HCT116 (cell line): ENCODE measurements at regions not wholly inside any gene's neighbourhood (a gene's known extent, or its start where the extent isn't known, plus 50 kb on each side); places are given as distances from the start of the nearest gene placed in this dataset.

ENCODE experiments used
- ATAC-seq: fragments of 200-7000 bp; cut with Tn5 transposase; 2 replicates; pipeline ENCODE4 v1.9.1; 2020; ENCODE audit warnings: mild to moderate bottlenecking, moderate library complexity
- BruUV-seq: library from RNA; stranded (reverse); fragments of 400-500 nt; replicated peaks from 2 replicates; lab custom pipeline; 2021; lab: Mats Ljungman, UMichigan
- CTCF ChIA-PET: fragments of 300-600 bp; sonication (Branson Sonifier 250); formaldehyde crosslinking; loops from one replicate; lab custom pipeline; 2021; ENCODE audit warnings: antibody characterized with exemption; lab: Charles Lee
- POLR2A ChIA-PET: fragments of 300-600, 350-600 bp; sonication (Branson Sonifier 250); formaldehyde crosslinking; loops from one replicate; lab custom pipeline; 2021; ENCODE audit warnings: antibody characterized with exemption; lab: Charles Lee
- RAD21 ChIA-PET, 2 experiments: fragments of 300-600 bp; sonication (Branson Sonifier 250); formaldehyde crosslinking; loops; one replicate each; lab custom pipeline; 2023; ENCODE audit warnings: low total read pairs in 2 of 2; ENCODE audit not compliant: uncharacterized antibody in 2 of 2, unreplicated experiment in 2 of 2, low non-redundant PET in 1 of 2; lab: Charles Lee
- DNase-seq: peaks from one replicate; pipeline ENCODE4 v3.0.0-alpha.2; 2010; ENCODE audit warnings: low read depth, low spot score
- H2AFZ ChIP-seq: fragments of 200-600 bp; shearing (Covaris generic), sonication (generic); 2 replicates; pipeline ENCODE4 v1.6.1; 2017; ENCODE audit warnings: low read depth, mixed run types, mixed read lengths, antibody characterized with exemption, low read length; ENCODE audit not compliant: poor library complexity, severe bottlenecking
- H3K27ac ChIP-seq: 2 replicates; pipeline ENCODE4 v1.5.1; 2012; ENCODE audit warnings: low read depth, low read length
- H3K27me3 ChIP-seq: fragments of 200-600 bp; sonication (generic); 2 replicates; pipeline ENCODE4 v1.6.1; 2016; ENCODE audit warnings: mixed run types, low read length, mixed read lengths; ENCODE audit not compliant: insufficient read depth
- H3K36me3 ChIP-seq, 2 experiments: fragments of 200-500 bp in 1 of 2; fragments of 200-600 bp in 1 of 2; sonication (Bioruptor generic) in 1 of 2; sonication (generic) in 1 of 2; 2 replicates each; pipeline versions ENCODE4 v1.5.1 to v1.6.1; 2014 to 2016; ENCODE audit warnings: low read length in 2 of 2, inconsistent platforms in 1 of 2, mixed read lengths in 1 of 2, mixed run types in 1 of 2; ENCODE audit not compliant: insufficient read depth in 2 of 2, control insufficient read depth in 1 of 2
- H3K4me1 ChIP-seq, 2 experiments: fragments of 200-600 bp in 1 of 2; sonication (generic) in 1 of 2; 2 replicates each; pipeline versions ENCODE4 v1.5.1 to v1.6.1; 2012 to 2017; ENCODE audit warnings: low read length in 2 of 2, inconsistent platforms in 1 of 2, mild to moderate bottlenecking in 1 of 2, mixed read lengths in 1 of 2, mixed run types in 1 of 2, moderate library complexity in 1 of 2; ENCODE audit not compliant: insufficient read depth in 2 of 2, control insufficient read depth in 1 of 2
- H3K4me2 ChIP-seq: fragments of 200-600 bp; sonication (generic); 2 replicates; pipeline ENCODE4 v1.6.1; 2017; ENCODE audit warnings: mixed run types, low read length, mixed read lengths
- H3K4me3 ChIP-seq, 2 experiments: fragments of 200-600 bp in 1 of 2; sonication (generic) in 1 of 2; replicated peaks in 1 of 2; 2 replicates each; pipeline ENCODE4 v1.5.1; 2011 to 2016; ENCODE audit warnings: low read length in 2 of 2, control low read depth in 1 of 2, low read depth in 1 of 2, mild to moderate bottlenecking in 1 of 2, mixed read lengths in 1 of 2, mixed run types in 1 of 2
- H3K79me2 ChIP-seq: fragments of 200-600 bp; sonication (generic); 2 replicates; pipeline ENCODE4 v1.6.1; 2017; ENCODE audit warnings: mild to moderate bottlenecking, mixed run types, low read length, moderate library complexity, mixed read lengths; ENCODE audit not compliant: insufficient read depth
- H3K9ac ChIP-seq: fragments of 200-600 bp; sonication (generic); 2 replicates; pipeline ENCODE4 v1.6.1; 2016; ENCODE audit warnings: low read length, mixed read lengths
- H3K9me2 ChIP-seq: fragments of 200-600 bp; sonication (generic), shearing (Covaris generic); 2 replicates; pipeline ENCODE4 v1.6.1; 2017; ENCODE audit warnings: mixed run types, mild to moderate bottlenecking, moderate library complexity; ENCODE audit not compliant: insufficient read depth
- H3K9me3 ChIP-seq, 2 experiments: fragments of 200-500 bp in 1 of 2; fragments of 200-600 bp in 1 of 2; sonication (Bioruptor generic) in 1 of 2; sonication (generic) in 1 of 2; 2 replicates each; pipeline ENCODE4 v1.6.1; 2014 to 2017; ENCODE audit warnings: low read length in 2 of 2, mixed read lengths in 2 of 2, inconsistent platforms in 1 of 2, low read depth in 1 of 2, mild to moderate bottlenecking in 1 of 2, mixed run types in 1 of 2, moderate library complexity in 1 of 2; ENCODE audit not compliant: control insufficient read depth in 1 of 2, insufficient read depth in 1 of 2
- H4K20me1 ChIP-seq: fragments of 200-600 bp; sonication (generic), shearing (Covaris generic); 2 replicates; pipeline ENCODE4 v1.6.1; 2017; ENCODE audit warnings: mixed run types, mild to moderate bottlenecking, moderate library complexity; ENCODE audit not compliant: insufficient read depth
- CBX3 ChIP-seq: IDR thresholded peaks from 2 replicates; pipeline ENCODE4 v1.6.1; 2012; ENCODE audit warnings: low read depth
- CEBPB ChIP-seq: IDR thresholded peaks from 2 replicates; pipeline ENCODE4 v1.6.1; 2012; ENCODE audit warnings: low read depth
- EGR1 ChIP-seq: IDR thresholded peaks from 2 replicates; pipeline ENCODE4 v1.6.1; 2012; ENCODE audit warnings: low read depth
- EZH2phosphoT487 ChIP-seq: fragments of 200-600 bp; IDR thresholded peaks from 2 replicates; pipeline ENCODE4 v1.6.1; 2018; ENCODE audit warnings: antibody characterized with exemption, borderline replicate concordance
- JUND ChIP-seq: IDR thresholded peaks from 2 replicates; pipeline ENCODE4 v1.6.1; 2012
- POLR2A ChIP-seq: IDR thresholded peaks from 2 replicates; pipeline ENCODE4 v1.7.0; 2011; ENCODE audit warnings: borderline replicate concordance; ENCODE audit not compliant: insufficient read depth, insufficient read length; ENCODE audit errors: extremely low read depth
- POLR2AphosphoS5 ChIP-seq: IDR thresholded peaks from 2 replicates; pipeline ENCODE4 v1.6.1; 2011; ENCODE audit warnings: mild to moderate bottlenecking, low read depth, low read length, moderate library complexity
- RAD21 ChIP-seq: IDR thresholded peaks from 2 replicates; pipeline ENCODE4 v1.6.1; 2012; ENCODE audit warnings: low read depth, mild to moderate bottlenecking
- SP1 ChIP-seq: IDR thresholded peaks from 2 replicates; pipeline ENCODE4 v1.6.1; 2012; ENCODE audit warnings: low read depth
- SRF ChIP-seq: IDR thresholded peaks from 2 replicates; pipeline ENCODE4 v1.6.1; 2012; ENCODE audit warnings: low read depth
- TCF7L2 ChIP-seq: IDR thresholded peaks from 2 replicates; pipeline ENCODE4 v1.7.0; 2011; ENCODE audit warnings: borderline replicate concordance, inconsistent platforms; ENCODE audit not compliant: insufficient read depth, insufficient read length; ENCODE audit errors: extremely low read depth
- YY1 ChIP-seq: IDR thresholded peaks from 2 replicates; pipeline ENCODE4 v1.6.1; 2011; ENCODE audit warnings: low read length, low read depth, moderate library complexity, mild to moderate bottlenecking; ENCODE audit not compliant: insufficient replicate concordance; ENCODE audit errors: extremely low read depth
- ZNF274 ChIP-seq: fragments of 200-500 bp; sonication (Bioruptor generic); IDR thresholded peaks from 2 replicates; pipeline ENCODE4 v1.6.1; 2014; ENCODE audit warnings: mild to moderate bottlenecking, low read depth, low read length, inconsistent platforms
- intact Hi-C: fragments of 100-400 bp; cut with micrococcal nuclease; formaldehyde crosslinking; loops from 2 replicates; pipeline ENCODE4 v1.10.0; 2022
- TF ChIP-seq, protein P1 (sequence below): IDR thresholded peaks from 2 replicates; pipeline ENCODE4 v1.6.1; 2011; ENCODE audit warnings: mild to moderate bottlenecking, low read length, moderate library complexity; ENCODE audit not compliant: insufficient replicate concordance; ENCODE audit errors: extremely low read depth
- TF ChIP-seq, protein P2 (sequence below): IDR thresholded peaks from 2 replicates; pipeline ENCODE4 v1.6.1; 2012; ENCODE audit warnings: low read depth
- TF ChIP-seq, protein P3 (sequence below): IDR thresholded peaks from 2 replicates; pipeline ENCODE4 v1.6.1; 2012
- TF ChIP-seq, protein P4 (sequence below), 3 experiments: fragments of 200-600 bp in 1 of 3; sonication (generic) in 1 of 3; IDR thresholded peaks in 2 of 3; conservative IDR thresholded peaks in 1 of 3; 2 replicates each; pipeline ENCODE4 v1.5.1; 2012 to 2017; ENCODE audit warnings: low read depth in 2 of 3, low read length in 2 of 3, antibody characterized with exemption in 1 of 3, borderline replicate concordance in 1 of 3, control low read depth in 1 of 3, mild to moderate bottlenecking in 1 of 3, mixed read lengths in 1 of 3, mixed run types in 1 of 3, moderate library complexity in 1 of 3; ENCODE audit not compliant: insufficient read depth in 1 of 3

DNA sequence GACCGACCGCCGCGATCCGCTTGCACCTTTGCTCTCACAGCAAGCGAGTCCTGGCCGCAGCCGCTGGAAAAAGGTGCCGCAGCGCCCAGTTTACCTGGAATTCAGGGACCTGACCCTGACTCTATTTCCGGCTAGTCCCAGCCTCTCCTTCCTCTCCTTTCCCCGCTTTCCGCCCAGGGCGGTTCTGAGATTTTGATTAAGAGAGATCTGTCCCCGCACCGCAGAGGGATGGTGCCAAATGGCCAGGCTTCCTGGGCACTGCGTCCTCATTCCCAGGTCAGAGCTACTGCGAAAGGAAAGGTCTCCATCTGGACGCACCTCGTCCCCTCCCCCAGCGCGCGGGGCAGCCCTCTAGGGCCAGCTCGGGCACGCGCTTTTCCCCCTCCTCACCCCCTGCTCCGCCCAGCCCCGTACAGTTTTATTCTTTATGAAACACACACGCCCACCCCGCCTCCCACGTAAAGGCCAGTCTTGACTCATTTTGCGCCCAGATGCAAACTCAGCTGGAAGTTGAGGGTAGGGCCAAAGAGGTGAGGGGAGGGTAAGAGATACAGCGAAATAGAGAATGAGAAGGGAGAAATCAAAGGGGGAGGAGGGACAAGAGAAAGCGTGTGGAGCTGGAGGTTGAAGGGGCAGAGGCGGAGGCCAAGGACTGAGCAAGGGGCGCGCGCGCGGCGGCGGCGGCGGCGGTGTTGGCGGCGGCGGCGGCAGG is 411.8 kb upstream of the ESRRG start:
- CTCF ChIA-PET, result no interaction called here
- intact Hi-C loops, result no loop called here

More for the DNA sequence above, 411.8 kb upstream of the ESRRG start:
- no peaks in the 10 kb centered on the region for H3K9me2 ChIP-seq
- DNase-seq, result no peak
- H2AFZ ChIP-seq, result no peak overlapping the region
- no peaks in the 10 kb centered on the region for H3K9me3 ChIP-seq
- H3K79me2 ChIP-seq, result no peaks in the 10 kb centered on the region
- H3K27me3 ChIP-seq, result no peaks in the 10 kb centered on the region
- ATAC-seq, result no peak
- H3K36me3 ChIP-seq, result no peaks in the 10 kb centered on the region
- no peak overlapping the region for H3K4me3 ChIP-seq
- no TSS peak for BruUV-seq
- TF ChIP-seq, protein P1, sequence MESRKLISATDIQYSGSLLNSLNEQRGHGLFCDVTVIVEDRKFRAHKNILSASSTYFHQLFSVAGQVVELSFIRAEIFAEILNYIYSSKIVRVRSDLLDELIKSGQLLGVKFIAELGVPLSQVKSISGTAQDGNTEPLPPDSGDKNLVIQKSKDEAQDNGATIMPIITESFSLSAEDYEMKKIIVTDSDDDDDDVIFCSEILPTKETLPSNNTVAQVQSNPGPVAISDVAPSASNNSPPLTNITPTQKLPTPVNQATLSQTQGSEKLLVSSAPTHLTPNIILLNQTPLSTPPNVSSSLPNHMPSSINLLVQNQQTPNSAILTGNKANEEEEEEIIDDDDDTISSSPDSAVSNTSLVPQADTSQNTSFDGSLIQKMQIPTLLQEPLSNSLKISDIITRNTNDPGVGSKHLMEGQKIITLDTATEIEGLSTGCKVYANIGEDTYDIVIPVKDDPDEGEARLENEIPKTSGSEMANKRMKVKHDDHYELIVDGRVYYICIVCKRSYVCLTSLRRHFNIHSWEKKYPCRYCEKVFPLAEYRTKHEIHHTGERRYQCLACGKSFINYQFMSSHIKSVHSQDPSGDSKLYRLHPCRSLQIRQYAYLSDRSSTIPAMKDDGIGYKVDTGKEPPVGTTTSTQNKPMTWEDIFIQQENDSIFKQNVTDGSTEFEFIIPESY, result no peak
- no peak for TF ChIP-seq EZH2phosphoT487
- TF ChIP-seq POLR2AphosphoS5, result no peak
- no peak for TF ChIP-seq YY1
- TF ChIP-seq CBX3, result no peak
- no peak for TF ChIP-seq TCF7L2
- TF ChIP-seq, protein P2, sequence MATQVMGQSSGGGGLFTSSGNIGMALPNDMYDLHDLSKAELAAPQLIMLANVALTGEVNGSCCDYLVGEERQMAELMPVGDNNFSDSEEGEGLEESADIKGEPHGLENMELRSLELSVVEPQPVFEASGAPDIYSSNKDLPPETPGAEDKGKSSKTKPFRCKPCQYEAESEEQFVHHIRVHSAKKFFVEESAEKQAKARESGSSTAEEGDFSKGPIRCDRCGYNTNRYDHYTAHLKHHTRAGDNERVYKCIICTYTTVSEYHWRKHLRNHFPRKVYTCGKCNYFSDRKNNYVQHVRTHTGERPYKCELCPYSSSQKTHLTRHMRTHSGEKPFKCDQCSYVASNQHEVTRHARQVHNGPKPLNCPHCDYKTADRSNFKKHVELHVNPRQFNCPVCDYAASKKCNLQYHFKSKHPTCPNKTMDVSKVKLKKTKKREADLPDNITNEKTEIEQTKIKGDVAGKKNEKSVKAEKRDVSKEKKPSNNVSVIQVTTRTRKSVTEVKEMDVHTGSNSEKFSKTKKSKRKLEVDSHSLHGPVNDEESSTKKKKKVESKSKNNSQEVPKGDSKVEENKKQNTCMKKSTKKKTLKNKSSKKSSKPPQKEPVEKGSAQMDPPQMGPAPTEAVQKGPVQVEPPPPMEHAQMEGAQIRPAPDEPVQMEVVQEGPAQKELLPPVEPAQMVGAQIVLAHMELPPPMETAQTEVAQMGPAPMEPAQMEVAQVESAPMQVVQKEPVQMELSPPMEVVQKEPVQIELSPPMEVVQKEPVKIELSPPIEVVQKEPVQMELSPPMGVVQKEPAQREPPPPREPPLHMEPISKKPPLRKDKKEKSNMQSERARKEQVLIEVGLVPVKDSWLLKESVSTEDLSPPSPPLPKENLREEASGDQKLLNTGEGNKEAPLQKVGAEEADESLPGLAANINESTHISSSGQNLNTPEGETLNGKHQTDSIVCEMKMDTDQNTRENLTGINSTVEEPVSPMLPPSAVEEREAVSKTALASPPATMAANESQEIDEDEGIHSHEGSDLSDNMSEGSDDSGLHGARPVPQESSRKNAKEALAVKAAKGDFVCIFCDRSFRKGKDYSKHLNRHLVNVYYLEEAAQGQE, result no peak
- TF ChIP-seq ZNF274, result no peak
- TF ChIP-seq, protein P3, sequence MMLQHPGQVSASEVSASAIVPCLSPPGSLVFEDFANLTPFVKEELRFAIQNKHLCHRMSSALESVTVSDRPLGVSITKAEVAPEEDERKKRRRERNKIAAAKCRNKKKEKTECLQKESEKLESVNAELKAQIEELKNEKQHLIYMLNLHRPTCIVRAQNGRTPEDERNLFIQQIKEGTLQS, result no peak
- TF ChIP-seq, protein P4, sequence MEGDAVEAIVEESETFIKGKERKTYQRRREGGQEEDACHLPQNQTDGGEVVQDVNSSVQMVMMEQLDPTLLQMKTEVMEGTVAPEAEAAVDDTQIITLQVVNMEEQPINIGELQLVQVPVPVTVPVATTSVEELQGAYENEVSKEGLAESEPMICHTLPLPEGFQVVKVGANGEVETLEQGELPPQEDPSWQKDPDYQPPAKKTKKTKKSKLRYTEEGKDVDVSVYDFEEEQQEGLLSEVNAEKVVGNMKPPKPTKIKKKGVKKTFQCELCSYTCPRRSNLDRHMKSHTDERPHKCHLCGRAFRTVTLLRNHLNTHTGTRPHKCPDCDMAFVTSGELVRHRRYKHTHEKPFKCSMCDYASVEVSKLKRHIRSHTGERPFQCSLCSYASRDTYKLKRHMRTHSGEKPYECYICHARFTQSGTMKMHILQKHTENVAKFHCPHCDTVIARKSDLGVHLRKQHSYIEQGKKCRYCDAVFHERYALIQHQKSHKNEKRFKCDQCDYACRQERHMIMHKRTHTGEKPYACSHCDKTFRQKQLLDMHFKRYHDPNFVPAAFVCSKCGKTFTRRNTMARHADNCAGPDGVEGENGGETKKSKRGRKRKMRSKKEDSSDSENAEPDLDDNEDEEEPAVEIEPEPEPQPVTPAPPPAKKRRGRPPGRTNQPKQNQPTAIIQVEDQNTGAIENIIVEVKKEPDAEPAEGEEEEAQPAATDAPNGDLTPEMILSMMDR (IDR thresholded peaks at IDR 0.05 in 2 of 3, conservative IDR thresholded peaks at IDR 0.05 in 1 of 3; ENCODE audit: borderline replicate concordance in 1 of 3, insufficient read depth in 1 of 3, low read depth in 2 of 3, low read length in 2 of 3), result no peak
- TF ChIP-seq SRF, result no peak
- TF ChIP-seq CEBPB, result no peak
- TF ChIP-seq SP1, result no peak
- no peak for TF ChIP-seq RAD21
- no peak for TF ChIP-seq POLR2A
- TF ChIP-seq JUND, result no peak
- no peak for TF ChIP-seq EGR1
- TF ChIP-seq, all 23 proteins: peak for 0
- ChIA-PET RAD21 (no interaction called here), POLR2A (no interaction called here)
- Histone ChIP-seq H3K27ac (no peak overlapping the region), H3K9ac (no peak overlapping the region), H4K20me1 (no peaks in the 10 kb centered on the region), H3K4me2 (no peak overlapping the region), H3K4me1 (no peaks in the 10 kb centered on the region)
